HEK293T (cell line): ENCODE measurements at regions not wholly inside any gene's neighbourhood (a gene's known extent, or its start where the extent isn't known, plus 50 kb on each side); places are given as distances from the start of the nearest gene placed in this dataset.

Source experiments
- FOXA1 ChIP-seq: fragments of 450-650 bp; IDR thresholded peaks from 2 replicates; pipeline ENCODE4 v1.6.1; 2016; ENCODE audit warnings: mild to moderate bottlenecking
- HDGF ChIP-seq: fragments of 450-650 bp; IDR thresholded peaks from 2 replicates; pipeline ENCODE4 v1.6.1; 2017; ENCODE audit warnings: antibody characterized with exemption, borderline replicate concordance
- LEF1 ChIP-seq: fragments of 450-650 bp; IDR thresholded peaks from 2 replicates; pipeline ENCODE4 v1.6.1; 2017; ENCODE audit warnings: mild to moderate bottlenecking, borderline replicate concordance
- NFRKB ChIP-seq: fragments of 450-650 bp; IDR thresholded peaks from 2 replicates; pipeline ENCODE4 v1.6.1; 2016; ENCODE audit warnings: mild to moderate bottlenecking, moderate library complexity
- PKNOX1 ChIP-seq: fragments of 450-650 bp; IDR thresholded peaks from 2 replicates; pipeline ENCODE4 v1.6.1; 2016
- SP1 ChIP-seq: fragments of 450-650 bp; IDR thresholded peaks from 2 replicates; pipeline ENCODE4 v1.6.1; 2017
- ZNF384 ChIP-seq: fragments of 450-650 bp; IDR thresholded peaks from 2 replicates; pipeline ENCODE4 v1.6.1; 2016

- TF ChIP-seq HDGF (no peak), SP1 (no peak), ZNF384 (no peak), PKNOX1 (no peak), NFRKB (no peak), FOXA1 (no peak), LEF1 (no peak)
These were observed 254.5 kb upstream of the ADGRL3 start for GRCh38 chr4:60945641-60946040.
